HEK293 (cell line): ENCODE measurements at regions not wholly inside any gene's neighbourhood (a gene's known extent, or its start where the extent isn't known, plus 50 kb on each side); places are given as distances from the start of the nearest gene placed in this dataset.
A peak's percentile ranks its signal among the peaks of the same experiment; 100 is the strongest.

Experiments
- CTCF ChIP-seq: fragments of 450-650 bp; formaldehyde crosslinking; IDR thresholded peaks from 2 replicates; pipeline ENCODE4 v1.5.1; 2016; ENCODE audit warnings: missing biosample characterization, missing genetic modification characterization
- KLF16 ChIP-seq: fragments of 450-650 bp; formaldehyde crosslinking; IDR thresholded peaks from 2 replicates; pipeline ENCODE4 v1.5.1; 2017; ENCODE audit warnings: missing biosample characterization, missing genetic modification characterization
- YY1 ChIP-seq: fragments of 450-650 bp; formaldehyde crosslinking; IDR thresholded peaks from 2 replicates; pipeline ENCODE4 v1.5.1; 2018; ENCODE audit warnings: missing biosample characterization, missing genetic modification characterization
- ZBTB11 ChIP-seq: fragments of 450-650 bp; formaldehyde crosslinking; conservative IDR thresholded peaks from 2 replicates; pipeline ENCODE4 v1.5.1; 2016; ENCODE audit warnings: low read depth, missing biosample characterization, missing genetic modification characterization
- ZNF121 ChIP-seq: fragments of 450-650 bp; formaldehyde crosslinking; IDR thresholded peaks from 2 replicates; pipeline ENCODE4 v1.5.1; 2016; ENCODE audit warnings: missing biosample characterization, missing genetic modification characterization
- ZNF155 ChIP-seq: fragments of 450-650 bp; formaldehyde crosslinking; IDR thresholded peaks from 2 replicates; pipeline ENCODE4 v1.5.1; 2016; ENCODE audit warnings: missing biosample characterization, missing genetic modification characterization
- ZNF513 ChIP-seq: fragments of 450-650 bp; IDR thresholded peaks from 2 replicates; pipeline ENCODE4 v1.5.1; 2018; ENCODE audit warnings: missing biosample characterization, missing genetic modification characterization
- ZNF629 ChIP-seq: fragments of 450-650 bp; formaldehyde crosslinking; IDR thresholded peaks from 2 replicates; pipeline ENCODE4 v1.5.1; 2017; ENCODE audit warnings: missing biosample characterization, missing genetic modification characterization

- 0 out of 2 replicates have a peak, but pooled peaks have one; percentile 39 for TF ChIP-seq CTCF (tag by site-specific recombination)
- no peak for TF ChIP-seq ZNF155 (tag by site-specific recombination)
- TF ChIP-seq ZNF629 (tag by site-specific recombination): no peak
- no peak for TF ChIP-seq YY1 (tag by site-specific recombination)
- TF ChIP-seq ZNF513 (tag by site-specific recombination): no peak
- TF ChIP-seq ZBTB11 (tag by site-specific recombination): no peak
- TF ChIP-seq KLF16: no peak
- TF ChIP-seq ZNF121 (tag by site-specific recombination): no peak
Measured at GRCh38 chr2:207341804-207342203, 176.1 kb upstream of the KLF7 start.
